Trophoblast cell (in vitro differentiated cells and primary cell): ENCODE measurements at regions not wholly inside any gene's neighbourhood (a gene's known extent, or its start where the extent isn't known, plus 50 kb on each side); places are given as distances from the start of the nearest gene placed in this dataset.
A peak's percentile ranks its signal among the peaks of the same experiment; 100 is the strongest.

ENCODE experiments used
- DNase-seq, 2 donors: peaks; one replicate each; pipeline ENCODE4 v3.0.0-alpha.2; 2016
- H2AFZ ChIP-seq: 2 replicates; pipeline ENCODE4 v1.6.1; 2013; ENCODE audit warnings: low read length, moderate library complexity, mild to moderate bottlenecking; ENCODE audit not compliant: insufficient read depth, poor library complexity
- H2AK5ac ChIP-seq: 2 replicates; pipeline ENCODE4 v1.6.1; 2013; ENCODE audit warnings: mild to moderate bottlenecking, low read length
- H2BK120ac ChIP-seq: 2 replicates; pipeline ENCODE4 v1.6.1; 2013; ENCODE audit warnings: low read length, mild to moderate bottlenecking, moderate library complexity; ENCODE audit not compliant: insufficient read depth, poor library complexity
- H2BK12ac ChIP-seq: 2 replicates; pipeline ENCODE4 v1.6.1; 2013; ENCODE audit warnings: mild to moderate bottlenecking, low read length, moderate library complexity
- H2BK5ac ChIP-seq: 2 replicates; pipeline ENCODE4 v1.6.1; 2013; ENCODE audit warnings: low read length, low read depth, moderate library complexity, mild to moderate bottlenecking; ENCODE audit not compliant: poor library complexity
- H3K14ac ChIP-seq: 2 replicates; pipeline ENCODE4 v1.6.1; 2013; ENCODE audit warnings: mild to moderate bottlenecking, low read length
- H3K18ac ChIP-seq: 2 replicates; pipeline ENCODE4 v1.6.1; 2013; ENCODE audit warnings: mild to moderate bottlenecking, low read length
- H3K23ac ChIP-seq: 2 replicates; pipeline ENCODE4 v1.6.1; 2013; ENCODE audit warnings: low read length
- H3K27ac ChIP-seq: 2 replicates; pipeline ENCODE4 v1.5.1; 2013; ENCODE audit warnings: low read depth, mild to moderate bottlenecking, inconsistent platforms, low read length, moderate library complexity
- H3K27me3 ChIP-seq: 2 replicates; pipeline ENCODE4 v1.6.1; 2013; ENCODE audit warnings: inconsistent platforms, mild to moderate bottlenecking, low read length, moderate library complexity; ENCODE audit not compliant: insufficient read depth
- H3K36me3 ChIP-seq, 2 experiments: 1 replicate in 1 of 2; 2 replicates in 1 of 2; pipeline ENCODE4 v1.6.1; 2013; ENCODE audit warnings: low read length in 2 of 2, mild to moderate bottlenecking in 2 of 2, moderate library complexity in 1 of 2; ENCODE audit not compliant: insufficient read depth in 2 of 2, control insufficient read depth in 1 of 2
- H3K4ac ChIP-seq: 2 replicates; pipeline ENCODE4 v1.6.1; 2013; ENCODE audit warnings: low read depth, mild to moderate bottlenecking, low read length, moderate library complexity
- H3K4me1 ChIP-seq, 2 experiments: 1 replicate in 1 of 2; 2 replicates in 1 of 2; pipeline ENCODE4 v1.6.1; 2013; ENCODE audit warnings: low read length in 2 of 2, mild to moderate bottlenecking in 2 of 2, moderate library complexity in 1 of 2; ENCODE audit not compliant: insufficient read depth in 2 of 2, control insufficient read depth in 1 of 2
- H3K4me2 ChIP-seq: 2 replicates; pipeline ENCODE4 v1.6.1; 2013; ENCODE audit warnings: inconsistent platforms, mild to moderate bottlenecking, low read length, moderate library complexity
- H3K4me3 ChIP-seq: 2 replicates; pipeline ENCODE4 v1.5.1; 2013; ENCODE audit warnings: mild to moderate bottlenecking, low read depth, low read length, inconsistent platforms
- H3K79me1 ChIP-seq: one replicate; pipeline ENCODE4 v1.6.1; 2013; ENCODE audit warnings: low read length
- H3K79me2 ChIP-seq: 2 replicates; pipeline ENCODE4 v1.6.1; 2013; ENCODE audit warnings: low read length, mild to moderate bottlenecking; ENCODE audit not compliant: control insufficient read depth, insufficient read depth, poor library complexity
- H3K9ac ChIP-seq: 2 replicates; pipeline ENCODE4 v1.6.1; 2013; ENCODE audit warnings: mild to moderate bottlenecking, low read length
- H3K9me3 ChIP-seq: 2 replicates; pipeline ENCODE4 v1.6.1; 2013; ENCODE audit warnings: low read depth, mild to moderate bottlenecking, control low read depth, inconsistent platforms, low read length; ENCODE audit not compliant: insufficient read depth
- H4K12ac ChIP-seq: 2 replicates; pipeline ENCODE4 v1.6.1; 2013; ENCODE audit warnings: low read depth, mild to moderate bottlenecking, low read length, moderate library complexity
- H4K8ac ChIP-seq: 2 replicates; pipeline ENCODE4 v1.6.1; 2013; ENCODE audit warnings: low read depth, mild to moderate bottlenecking, low read length, moderate library complexity
- H4K91ac ChIP-seq: one replicate; pipeline ENCODE4 v1.6.1; 2013; ENCODE audit warnings: low read depth, mild to moderate bottlenecking, low read length, moderate library complexity
- WGBS: extraction: QIAGEN DNeasy Blood & Tissue Kit; methylation state at CpG from one replicate; pipeline ENCODE4 v1.1.7; 2013; ENCODE audit warnings: missing lambda C conversion rate; ENCODE audit not compliant: insufficient read length, insufficient coverage; ENCODE audit errors: extremely low coverage; 5-methylcytosine and 5-hydroxymethylcytosine counted together

GRCh38 chr15:96535148-96535547, 204.6 kb downstream of the NR2F2 start:
- no CpG with 5 or more reads among the region's 4 CpGs for WGBS
- H3K27ac ChIP-seq: no peak overlapping the region

GRCh38 chr15:96538491-96538890, 208.0 kb downstream of the NR2F2 start:
- WGBS: no CpG with 5 or more reads among the region's 3 CpGs
- Histone ChIP-seq H3K23ac (no peak overlapping the region), H4K91ac (no peak overlapping the region), H4K8ac (no peak overlapping the region), H2AK5ac (no peak overlapping the region), H3K27me3 (no peaks in the 10 kb centered on the region), H3K4ac (no peak overlapping the region), H3K4me1 (no peaks in the 10 kb centered on the region), H4K12ac (no peak overlapping the region), H2BK120ac (no peak overlapping the region), H3K4me2 (no peak overlapping the region), H3K9ac (no peak overlapping the region), H3K4me3 (no peak overlapping the region), H3K79me2 (no peaks in the 10 kb centered on the region), H3K79me1 (no peaks in the 10 kb centered on the region), H2BK5ac (no peak overlapping the region), H3K9me3 (no peaks in the 10 kb centered on the region), H3K14ac (no peak overlapping the region), H2BK12ac (no peak overlapping the region), H3K27ac (no peak overlapping the region), H3K18ac (no peak overlapping the region), H2AFZ (no peak overlapping the region), H3K36me3 (no peaks in the 10 kb centered on the region)
- no peak for DNase-seq

More at GRCh38 chr15:96535148-96535547, 204.6 kb downstream of the NR2F2 start:
- no peak overlapping the region for H2BK5ac ChIP-seq
- H3K23ac ChIP-seq: no peak overlapping the region
- no peaks in the 10 kb centered on the region for H3K4me1 ChIP-seq
- no peaks in the 10 kb centered on the region for H3K79me1 ChIP-seq
- no peak overlapping the region for H3K9ac ChIP-seq
- no peak overlapping the region for H4K8ac ChIP-seq
- H2BK120ac ChIP-seq: no peak overlapping the region
- no peaks in the 10 kb centered on the region for H3K36me3 ChIP-seq
- no peak for DNase-seq
- H4K12ac ChIP-seq: no peak overlapping the region
- H4K91ac ChIP-seq: no peak overlapping the region
- H3K4me3 ChIP-seq: no peak overlapping the region
- H2BK12ac ChIP-seq: no peak overlapping the region
- H3K4me2 ChIP-seq: no peak overlapping the region
- no peak overlapping the region for H2AK5ac ChIP-seq
- no peak overlapping the region for H3K18ac ChIP-seq
- H3K79me2 ChIP-seq: no peaks in the 10 kb centered on the region
- H3K14ac ChIP-seq: no peak overlapping the region
- H3K4ac ChIP-seq: no peak overlapping the region
- no peaks in the 10 kb centered on the region for H3K9me3 ChIP-seq
- H2AFZ ChIP-seq: no peak overlapping the region
- H3K27me3 ChIP-seq: no peaks in the 10 kb centered on the region

- no peak overlapping the region for H3K14ac ChIP-seq
- H2BK5ac ChIP-seq: no peak overlapping the region
- no peaks in the 10 kb centered on the region for H3K36me3 ChIP-seq
- no CpG with 5 or more reads among the region's 7 CpGs for WGBS
- H2AFZ ChIP-seq: no peak overlapping the region
- H3K4me3 ChIP-seq: no peak overlapping the region
- no peaks in the 10 kb centered on the region for H3K79me2 ChIP-seq
- H3K18ac ChIP-seq: no peak overlapping the region
- no peak overlapping the region for H3K27ac ChIP-seq
- no peak overlapping the region for H2AK5ac ChIP-seq
- H4K12ac ChIP-seq: no peak overlapping the region
- H3K9ac ChIP-seq: no peak overlapping the region
- no peaks in the 10 kb centered on the region for H3K79me1 ChIP-seq
- no peak overlapping the region for H2BK120ac ChIP-seq
- H4K91ac ChIP-seq: no peak overlapping the region
- H3K27me3 ChIP-seq: no peaks in the 10 kb centered on the region
- H3K23ac ChIP-seq: no peak overlapping the region
- H3K9me3 ChIP-seq: no peaks in the 10 kb centered on the region
- no peaks in the 10 kb centered on the region for H3K4me1 ChIP-seq
- H3K4me2 ChIP-seq: no peak overlapping the region
- no peak overlapping the region for H4K8ac ChIP-seq
- DNase-seq: no peak
- no peak overlapping the region for H3K4ac ChIP-seq
- no peak overlapping the region for H2BK12ac ChIP-seq
Observed at GRCh38 chr15:96540283-96540682, 209.8 kb downstream of the NR2F2 start.

GRCh38 chr15:96542130-96542770, 211.8 kb downstream of the NR2F2 start:
- Histone ChIP-seq H3K79me1 (no peaks in the 10 kb centered on the region), H3K14ac (no peak overlapping the region)
- no CpG with 5 or more reads among the region's 4 CpGs for WGBS

More at GRCh38 chr15:96542130-96542770, 211.8 kb downstream of the NR2F2 start:
- peak overlapping the region; percentile 19 for H2BK5ac ChIP-seq
- no peak overlapping the region for H2AFZ ChIP-seq
- no peak overlapping the region for H3K4ac ChIP-seq
- DNase-seq: no peak
- no peak overlapping the region for H4K8ac ChIP-seq
- no peak overlapping the region for H3K9ac ChIP-seq
- no peak overlapping the region for H4K91ac ChIP-seq
- H2BK12ac ChIP-seq: no peak overlapping the region
- no peak overlapping the region for H3K27ac ChIP-seq
- no peaks in the 10 kb centered on the region for H3K36me3 ChIP-seq
- no peaks in the 10 kb centered on the region for H3K27me3 ChIP-seq
- H3K4me3 ChIP-seq: no peak overlapping the region
- no peaks in the 10 kb centered on the region for H3K79me2 ChIP-seq
- H2AK5ac ChIP-seq: no peak overlapping the region
- no peaks in the 10 kb centered on the region for H3K9me3 ChIP-seq
- H3K4me2 ChIP-seq: no peak overlapping the region
- no peak overlapping the region for H3K18ac ChIP-seq
- no peak overlapping the region for H2BK120ac ChIP-seq
- H3K23ac ChIP-seq: no peak overlapping the region
- H3K4me1 ChIP-seq: no peaks in the 10 kb centered on the region
- H4K12ac ChIP-seq: no peak overlapping the region
